SU-DHL-6 (cell line): ENCODE measurements at regions not wholly inside any gene's neighbourhood (a gene's known extent, or its start where the extent isn't known, plus 50 kb on each side); places are given as distances from the start of the nearest gene placed in this dataset.

ENCODE experiments used
- H2AFZ ChIP-seq: fragments of 200-600 bp; sonication (generic); 2 replicates; pipeline ENCODE4 v1.6.1; 2014; ENCODE audit warnings: low read depth, mild to moderate bottlenecking, moderate library complexity, mixed read lengths, antibody characterized with exemption, low read length; ENCODE audit not compliant: severe bottlenecking
- H3F3A ChIP-seq: fragments of 200-600 bp; shearing (Covaris generic); 2 replicates; pipeline ENCODE4 v1.6.0; 2016; ENCODE audit warnings: antibody characterized with exemption, mild to moderate bottlenecking; ENCODE audit not compliant: insufficient read depth
- H3K27ac ChIP-seq: fragments of 200-600 bp; sonication (generic); 2 replicates; pipeline ENCODE4 v1.5.1; 2016; ENCODE audit warnings: low read depth, mild to moderate bottlenecking, low read length, moderate library complexity, mixed read lengths
- H3K27me3 ChIP-seq: fragments of 200-600 bp; sonication (generic), shearing (Covaris generic); 2 replicates; pipeline ENCODE4 v1.6.0; 2014; ENCODE audit warnings: mild to moderate bottlenecking, low read length
- H3K36me3 ChIP-seq: fragments of 200-600 bp; sonication (generic); 2 replicates; pipeline ENCODE4 v1.6.1; 2014; ENCODE audit warnings: mild to moderate bottlenecking, low read length, mixed read lengths
- H3K4me2 ChIP-seq: fragments of 300-600, 200-600 bp; shearing (Covaris generic), sonication (generic); 2 replicates; pipeline ENCODE4 v1.6.0; 2014; ENCODE audit warnings: low read length, low read depth, mild to moderate bottlenecking; ENCODE audit not compliant: poor library complexity, severe bottlenecking
- H3K4me3 ChIP-seq: fragments of 200-600 bp; sonication (generic); 2 replicates; pipeline ENCODE4 v1.5.1; 2014; ENCODE audit warnings: antibody characterized with exemption, low read length, mild to moderate bottlenecking, mixed read lengths; ENCODE audit not compliant: insufficient read depth, poor library complexity, severe bottlenecking
- H3K79me2 ChIP-seq: fragments of 200-600 bp; sonication (generic); 2 replicates; pipeline ENCODE4 v1.6.1; 2014; ENCODE audit warnings: mild to moderate bottlenecking, low read length, moderate library complexity; ENCODE audit not compliant: insufficient read depth
- H3K9ac ChIP-seq: fragments of 200-600 bp; sonication (generic); 2 replicates; pipeline ENCODE4 v1.7.0; 2014; ENCODE audit warnings: mild to moderate bottlenecking, low read length
- H3K9me2 ChIP-seq: fragments of 200-600 bp; sonication (generic); replicated peaks from 2 replicates; pipeline ENCODE4 v1.6.1; 2014; ENCODE audit warnings: low read length; ENCODE audit not compliant: insufficient read depth
- H3K9me3 ChIP-seq: fragments of 200-600 bp; sonication (generic); 2 replicates; pipeline ENCODE4 v1.6.1; 2014; ENCODE audit warnings: low read length, mixed read lengths; ENCODE audit not compliant: insufficient read depth
- H4K20me1 ChIP-seq: fragments of 200-600 bp; sonication (generic); 2 replicates; pipeline ENCODE4 v1.6.1; 2014; ENCODE audit warnings: low read depth, mild to moderate bottlenecking, antibody characterized with exemption, low read length, moderate library complexity, mixed read lengths
- EZH2phosphoT487 ChIP-seq: fragments of 200-600 bp; sonication (generic), shearing (Covaris generic); conservative IDR thresholded peaks from 2 replicates; pipeline ENCODE4 v1.6.1; 2018; ENCODE audit warnings: mild to moderate bottlenecking, antibody characterized with exemption, low read length, moderate library complexity, mixed read lengths
- TF ChIP-seq, protein P1 (sequence below): fragments of 200-600 bp; sonication (generic); IDR thresholded peaks from one replicate; pipeline ENCODE4 v1.5.1; 2017; ENCODE audit warnings: antibody characterized with exemption, mild to moderate bottlenecking, low read length, moderate library complexity; ENCODE audit not compliant: insufficient read depth, poor library complexity, severe bottlenecking

DNA sequence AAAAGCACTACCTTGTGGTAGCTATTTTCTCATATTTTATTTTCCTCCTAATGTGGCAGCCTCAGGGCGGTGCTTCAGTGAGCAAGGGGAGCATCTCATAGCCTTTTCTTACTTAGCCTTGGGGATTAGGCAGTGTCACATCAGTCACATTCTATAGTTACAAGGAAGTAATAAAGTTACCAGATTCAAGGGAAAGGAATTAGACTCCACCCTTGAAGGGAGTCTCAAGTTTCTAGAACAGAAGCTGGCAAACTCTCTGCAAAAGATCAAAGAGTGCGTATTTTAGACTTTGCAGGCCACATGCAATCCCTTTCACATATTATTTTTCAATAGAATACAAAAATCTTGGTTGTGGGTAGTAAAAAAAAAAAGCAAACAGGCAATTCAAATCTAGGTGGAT is 350.4 kb downstream of the AMY1C start:
- no peak overlapping the region for H3K4me2 ChIP-seq

GRCh38 chr1:104105465-104105864 is 355.8 kb downstream of the AMY1C start:
- no peak overlapping the region for H3K4me2 ChIP-seq
- TF ChIP-seq, protein P1, sequence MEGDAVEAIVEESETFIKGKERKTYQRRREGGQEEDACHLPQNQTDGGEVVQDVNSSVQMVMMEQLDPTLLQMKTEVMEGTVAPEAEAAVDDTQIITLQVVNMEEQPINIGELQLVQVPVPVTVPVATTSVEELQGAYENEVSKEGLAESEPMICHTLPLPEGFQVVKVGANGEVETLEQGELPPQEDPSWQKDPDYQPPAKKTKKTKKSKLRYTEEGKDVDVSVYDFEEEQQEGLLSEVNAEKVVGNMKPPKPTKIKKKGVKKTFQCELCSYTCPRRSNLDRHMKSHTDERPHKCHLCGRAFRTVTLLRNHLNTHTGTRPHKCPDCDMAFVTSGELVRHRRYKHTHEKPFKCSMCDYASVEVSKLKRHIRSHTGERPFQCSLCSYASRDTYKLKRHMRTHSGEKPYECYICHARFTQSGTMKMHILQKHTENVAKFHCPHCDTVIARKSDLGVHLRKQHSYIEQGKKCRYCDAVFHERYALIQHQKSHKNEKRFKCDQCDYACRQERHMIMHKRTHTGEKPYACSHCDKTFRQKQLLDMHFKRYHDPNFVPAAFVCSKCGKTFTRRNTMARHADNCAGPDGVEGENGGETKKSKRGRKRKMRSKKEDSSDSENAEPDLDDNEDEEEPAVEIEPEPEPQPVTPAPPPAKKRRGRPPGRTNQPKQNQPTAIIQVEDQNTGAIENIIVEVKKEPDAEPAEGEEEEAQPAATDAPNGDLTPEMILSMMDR = no peak
- no peak for TF ChIP-seq EZH2phosphoT487
- no peaks in the 10 kb centered on the region for H3K36me3 ChIP-seq
- H3K9ac ChIP-seq = no peak overlapping the region
- H3K27me3 ChIP-seq = no peaks in the 10 kb centered on the region
- H4K20me1 ChIP-seq = no peaks in the 10 kb centered on the region
- no peak overlapping the region for H3K4me3 ChIP-seq
- peak overlapping the region; percentile 32 for H2AFZ ChIP-seq
- H3K27ac ChIP-seq = no peak overlapping the region
- H3K79me2 ChIP-seq = no peaks in the 10 kb centered on the region
- no peaks in the 10 kb centered on the region for H3K9me3 ChIP-seq
- H3F3A ChIP-seq = no peaks in the 10 kb centered on the region
- no peaks in the 10 kb centered on the region for H3K9me2 ChIP-seq

More for the DNA sequence above, 350.4 kb downstream of the AMY1C start:
- Histone ChIP-seq H3K9me2 (no peaks in the 10 kb centered on the region), H2AFZ (no peak overlapping the region), H3F3A (no peaks in the 10 kb centered on the region), H3K27me3 (no peaks in the 10 kb centered on the region), H3K4me3 (no peak overlapping the region), H3K9me3 (no peaks in the 10 kb centered on the region), H4K20me1 (no peaks in the 10 kb centered on the region), H3K79me2 (no peaks in the 10 kb centered on the region), H3K9ac (no peak overlapping the region), H3K27ac (no peak overlapping the region), H3K36me3 (no peaks in the 10 kb centered on the region)
- TF ChIP-seq, protein P1 = no peak
- TF ChIP-seq EZH2phosphoT487 = no peak

DNA sequence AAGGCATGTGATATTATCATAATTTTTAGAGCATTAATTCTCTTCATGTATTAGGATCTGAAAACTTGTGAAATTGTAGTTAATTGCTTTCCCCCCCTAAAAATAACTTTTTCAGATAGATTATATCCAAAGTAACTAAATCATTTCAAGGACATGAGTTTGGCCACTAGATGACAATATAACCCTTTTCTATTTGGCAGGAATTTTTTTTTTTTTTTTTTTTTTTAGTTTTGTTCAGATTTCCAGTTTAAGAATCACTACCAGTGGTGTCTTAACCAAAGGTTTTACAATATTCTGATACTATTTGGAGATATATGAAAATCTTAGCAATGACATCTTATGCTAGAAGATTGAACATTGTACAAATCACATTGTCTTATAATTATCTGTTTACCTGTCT is 370.8 kb downstream of the AMY1C start:
- no peak overlapping the region for H3K4me3 ChIP-seq
- no peak overlapping the region for H3K4me2 ChIP-seq
- no peaks in the 10 kb centered on the region for H3F3A ChIP-seq
- H4K20me1 ChIP-seq = no peaks in the 10 kb centered on the region
- no peaks in the 10 kb centered on the region for H3K27me3 ChIP-seq
- TF ChIP-seq, protein P1 = peak; percentile 10
- no peak for TF ChIP-seq EZH2phosphoT487
- no peaks in the 10 kb centered on the region for H3K36me3 ChIP-seq
- no peaks in the 10 kb centered on the region for H3K9me2 ChIP-seq
- H3K79me2 ChIP-seq = no peaks in the 10 kb centered on the region
- no peak overlapping the region for H3K9ac ChIP-seq
- no peak overlapping the region for H2AFZ ChIP-seq
- H3K27ac ChIP-seq = no peak overlapping the region
- no peaks in the 10 kb centered on the region for H3K9me3 ChIP-seq

DNA sequence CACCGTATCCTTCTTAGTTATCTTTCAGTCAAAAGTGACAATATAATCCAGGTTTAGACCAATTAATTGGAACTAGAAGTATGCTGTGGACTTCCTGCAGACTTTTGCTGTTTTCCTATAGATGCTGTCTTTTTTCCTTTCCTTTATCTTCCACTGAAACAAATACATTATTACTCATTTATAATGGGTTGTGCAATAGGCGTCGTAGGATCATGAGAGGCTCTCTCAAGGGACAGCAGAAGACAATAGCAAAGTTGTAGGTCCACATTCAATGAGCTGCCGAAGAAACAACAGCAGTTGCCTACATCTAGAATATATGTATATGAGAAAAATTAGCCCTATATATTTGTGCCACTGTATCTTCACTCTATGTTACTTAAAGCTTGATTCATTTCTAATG is 371.6 kb downstream of the AMY1C start:
- H3K36me3 ChIP-seq = no peaks in the 10 kb centered on the region

More for the DNA sequence above, 371.6 kb downstream of the AMY1C start:
- no peaks in the 10 kb centered on the region for H3K27me3 ChIP-seq
- TF ChIP-seq EZH2phosphoT487 = no peak
- TF ChIP-seq, protein P1 = no peak
- H3K9me3 ChIP-seq = no peaks in the 10 kb centered on the region
- H3F3A ChIP-seq = no peaks in the 10 kb centered on the region
- H3K4me3 ChIP-seq = no peak overlapping the region
- no peaks in the 10 kb centered on the region for H3K79me2 ChIP-seq
- no peaks in the 10 kb centered on the region for H3K9me2 ChIP-seq
- H3K27ac ChIP-seq = no peak overlapping the region
- H4K20me1 ChIP-seq = no peaks in the 10 kb centered on the region
- H3K4me2 ChIP-seq = no peak overlapping the region
- no peak overlapping the region for H3K9ac ChIP-seq
- no peak overlapping the region for H2AFZ ChIP-seq
